ENCODE measurements at regions not wholly inside any gene's neighbourhood (a gene's known extent, or its start where the extent isn't known, plus 50 kb on each side); places are given as distances from the start of the nearest gene placed in this dataset.

DNA sequence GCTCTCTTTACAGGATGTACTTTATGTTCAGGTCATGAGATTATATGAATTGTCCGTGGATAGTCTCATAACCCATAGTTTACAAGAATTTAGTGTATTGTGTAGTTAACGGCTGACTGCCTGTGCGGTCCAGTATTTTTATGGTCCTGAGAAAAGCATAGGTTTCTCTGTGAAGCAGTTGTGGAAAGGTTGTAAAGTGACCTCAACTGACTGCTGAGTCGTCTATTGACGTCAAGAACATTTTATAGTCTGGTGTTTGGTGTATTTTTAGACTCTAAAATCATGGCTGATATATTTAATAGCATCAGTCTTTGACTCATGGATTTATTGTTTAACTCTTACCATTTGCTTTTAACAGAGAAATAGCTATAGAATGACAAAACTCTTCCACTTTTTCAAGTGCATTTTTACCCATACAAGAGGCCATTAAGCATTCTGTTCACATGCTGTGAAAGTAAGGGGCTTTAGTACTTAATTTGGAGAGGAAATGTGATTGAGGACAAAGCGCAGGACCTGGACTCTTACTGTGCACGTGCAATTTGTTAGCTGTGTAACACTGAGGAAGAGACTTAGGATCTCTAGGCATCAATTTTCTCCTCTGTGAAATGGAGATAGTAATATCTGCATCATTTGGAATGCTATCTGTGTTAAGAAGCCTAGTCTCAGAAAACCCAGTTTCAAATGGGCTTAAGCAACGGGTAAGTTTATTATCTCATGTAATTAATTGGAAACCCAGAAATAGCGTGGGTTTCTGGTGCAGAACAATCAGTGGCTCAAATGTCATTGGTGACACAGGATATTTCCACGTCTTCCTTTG lies 240.8 kb downstream of the NFKBIZ start:
- H3K27ac Mint-ChIP-seq (ENCODE audit: unreplicated experiment): no peak overlapping the region
- no peaks in the 10 kb centered on the region for H3K36me3 Mint-ChIP-seq (ENCODE audit: low read depth)
- H3K4me1 Mint-ChIP-seq (ENCODE audit: low read depth): no peaks in the 10 kb centered on the region
- H3K27me3 Mint-ChIP-seq (ENCODE audit: low read depth): peaks cover 3% of the 10 kb centered on the region
- no peak overlapping the region for H3K4me3 Mint-ChIP-seq (ENCODE audit: unreplicated experiment)
- TF ChIP-seq, protein P1, sequence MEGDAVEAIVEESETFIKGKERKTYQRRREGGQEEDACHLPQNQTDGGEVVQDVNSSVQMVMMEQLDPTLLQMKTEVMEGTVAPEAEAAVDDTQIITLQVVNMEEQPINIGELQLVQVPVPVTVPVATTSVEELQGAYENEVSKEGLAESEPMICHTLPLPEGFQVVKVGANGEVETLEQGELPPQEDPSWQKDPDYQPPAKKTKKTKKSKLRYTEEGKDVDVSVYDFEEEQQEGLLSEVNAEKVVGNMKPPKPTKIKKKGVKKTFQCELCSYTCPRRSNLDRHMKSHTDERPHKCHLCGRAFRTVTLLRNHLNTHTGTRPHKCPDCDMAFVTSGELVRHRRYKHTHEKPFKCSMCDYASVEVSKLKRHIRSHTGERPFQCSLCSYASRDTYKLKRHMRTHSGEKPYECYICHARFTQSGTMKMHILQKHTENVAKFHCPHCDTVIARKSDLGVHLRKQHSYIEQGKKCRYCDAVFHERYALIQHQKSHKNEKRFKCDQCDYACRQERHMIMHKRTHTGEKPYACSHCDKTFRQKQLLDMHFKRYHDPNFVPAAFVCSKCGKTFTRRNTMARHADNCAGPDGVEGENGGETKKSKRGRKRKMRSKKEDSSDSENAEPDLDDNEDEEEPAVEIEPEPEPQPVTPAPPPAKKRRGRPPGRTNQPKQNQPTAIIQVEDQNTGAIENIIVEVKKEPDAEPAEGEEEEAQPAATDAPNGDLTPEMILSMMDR (IDR thresholded peaks at IDR 0.05): no peak
- no peak for DNase-seq (ENCODE audit: low spot score)
- no peaks in the 10 kb centered on the region for H3K9me3 Mint-ChIP-seq (ENCODE audit: low read depth)

DNA sequence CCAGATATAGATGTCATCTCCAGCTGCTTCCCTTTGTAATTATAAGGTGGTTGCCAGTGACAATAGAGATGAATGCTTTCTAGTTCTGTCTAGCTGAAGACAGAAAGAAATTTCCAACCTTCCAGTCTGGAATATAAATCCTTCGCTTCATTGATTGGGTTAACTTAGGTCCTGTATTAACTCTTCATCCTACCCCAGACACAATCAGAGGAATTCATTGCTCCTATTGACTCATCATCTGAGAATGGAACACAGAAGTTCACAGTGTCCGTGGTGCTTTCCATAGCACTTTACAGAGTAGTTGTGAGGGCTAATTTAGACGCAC lies 241.4 kb downstream of the NFKBIZ start:
- Mint-ChIP-seq H3K4me3 (ENCODE audit: unreplicated experiment) (no peak overlapping the region), H3K4me1 (ENCODE audit: low read depth) (no peaks in the 10 kb centered on the region), H3K9me3 (ENCODE audit: low read depth) (no peaks in the 10 kb centered on the region), H3K27me3 (ENCODE audit: low read depth) (peaks cover 3% of the 10 kb centered on the region), H3K36me3 (ENCODE audit: low read depth) (no peaks in the 10 kb centered on the region), H3K27ac (ENCODE audit: unreplicated experiment) (no peak overlapping the region)
- no peak for DNase-seq (ENCODE audit: low spot score)
- TF ChIP-seq, protein P1 (IDR thresholded peaks at IDR 0.05): no peak

DNA sequence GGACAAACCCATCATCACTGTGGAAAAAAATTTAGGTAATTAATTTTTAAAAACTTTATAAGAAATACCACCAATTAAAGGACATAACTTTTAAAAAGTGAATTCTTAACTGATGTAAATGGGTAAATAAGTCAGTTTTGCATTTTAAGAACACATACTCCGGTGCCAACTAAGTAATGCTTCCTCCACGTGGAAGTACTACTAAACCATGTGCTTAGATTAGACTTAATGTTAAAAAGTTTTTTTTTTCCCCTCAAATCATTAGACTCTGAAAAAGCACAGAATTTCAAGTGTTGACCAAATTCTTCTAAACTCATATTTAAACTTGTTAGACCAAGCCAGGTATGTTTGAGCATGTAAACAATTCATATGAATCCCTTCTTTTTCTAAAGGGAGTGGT lies 242.0 kb downstream of the NFKBIZ start:
- TF ChIP-seq, protein P1 (IDR thresholded peaks at IDR 0.05): no peak
- Mint-ChIP-seq H3K9me3 (ENCODE audit: low read depth) (no peaks in the 10 kb centered on the region), H3K27ac (ENCODE audit: unreplicated experiment) (no peak overlapping the region), H3K4me1 (ENCODE audit: low read depth) (no peaks in the 10 kb centered on the region), H3K27me3 (ENCODE audit: low read depth) (peaks cover 3% of the 10 kb centered on the region), H3K36me3 (ENCODE audit: low read depth) (no peaks in the 10 kb centered on the region), H3K4me3 (ENCODE audit: unreplicated experiment) (no peak overlapping the region)
- no peak for DNase-seq (ENCODE audit: low spot score)

- H3K4me1 Mint-ChIP-seq (ENCODE audit: low read depth): no peaks in the 10 kb centered on the region
- H3K4me3 Mint-ChIP-seq (ENCODE audit: unreplicated experiment): no peak overlapping the region
- TF ChIP-seq, protein P1 (IDR thresholded peaks at IDR 0.05): no peak
- no peaks in the 10 kb centered on the region for H3K36me3 Mint-ChIP-seq (ENCODE audit: low read depth)
- H3K27me3 Mint-ChIP-seq (ENCODE audit: low read depth): peaks cover 3% of the 10 kb centered on the region
- H3K9me3 Mint-ChIP-seq (ENCODE audit: low read depth): no peaks in the 10 kb centered on the region
- no peak for DNase-seq (ENCODE audit: low spot score)
- no peak overlapping the region for H3K27ac Mint-ChIP-seq (ENCODE audit: unreplicated experiment)
These were observed 243.5 kb downstream of the NFKBIZ start for GRCh38 chr3:102092617-102093466.

DNA sequence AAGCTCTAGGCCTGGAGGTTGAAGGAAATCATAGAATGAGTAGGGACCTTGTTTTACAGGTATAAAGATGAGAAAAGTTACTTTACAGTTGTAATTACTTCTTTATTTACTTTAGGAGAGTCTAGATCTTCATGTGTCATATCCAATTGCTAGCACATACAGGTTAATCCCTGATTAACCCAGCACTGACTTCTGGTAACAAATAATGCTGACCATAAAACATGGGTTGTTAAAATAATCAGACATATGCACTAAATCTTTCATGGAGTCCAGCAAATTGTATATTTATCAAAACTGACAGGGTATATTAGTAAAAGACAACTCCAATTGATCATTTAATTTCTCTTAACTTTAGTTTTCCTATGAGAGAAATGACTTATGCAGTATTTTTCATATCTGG lies 245.2 kb downstream of the NFKBIZ start:
- Mint-ChIP-seq H3K27ac (ENCODE audit: unreplicated experiment) (no peak overlapping the region), H3K4me1 (ENCODE audit: low read depth) (no peaks in the 10 kb centered on the region), H3K36me3 (ENCODE audit: low read depth) (no peaks in the 10 kb centered on the region), H3K27me3 (ENCODE audit: low read depth) (peaks cover 3% of the 10 kb centered on the region), H3K9me3 (ENCODE audit: low read depth) (no peaks in the 10 kb centered on the region), H3K4me3 (ENCODE audit: unreplicated experiment) (no peak overlapping the region)
- TF ChIP-seq, protein P1 (IDR thresholded peaks at IDR 0.05): no peak
- no peak for DNase-seq (ENCODE audit: low spot score)

All from chondrocyte (in vitro differentiated cells).